ENCODE measurements at regions not wholly inside any gene's neighbourhood (a gene's known extent, or its start where the extent isn't known, plus 50 kb on each side); places are given as distances from the start of the nearest gene placed in this dataset.

- POLR2A ChIA-PET: no interaction called here
- no TSS peak for BruUV-seq (replicated peaks)
- ATAC-seq (no peak), FAIRE-seq (no peak), DNase-seq (ENCODE audit: low spot score) (no peak)
- Histone ChIP-seq H3K4me2 (ENCODE audit: low read depth, low read length) (no peak overlapping the region), H3K27ac (ENCODE audit: extremely low read length, insufficient read depth, low read length) (no peak overlapping the region), H3K27me3 (ENCODE audit: control insufficient read depth in 1 of 2, insufficient read depth in 2 of 2, low read length in 2 of 2) (no peaks in the 10 kb centered on the region), H3K9me3 (ENCODE audit: low read length) (no peaks in the 10 kb centered on the region), H3K36me3 (replicated peaks in 1 of 2; ENCODE audit: control insufficient read depth in 1 of 2, insufficient read depth in 2 of 2, low read length in 2 of 2) (no peaks in the 10 kb centered on the region), H3K79me2 (ENCODE audit: insufficient read depth, low read length) (no peaks in the 10 kb centered on the region), H3K9ac (ENCODE audit: insufficient read depth, low read depth, low read length) (no peak overlapping the region), H3K4me3 (replicated peaks in 1 of 3; ENCODE audit: insufficient read depth in 1 of 3, low read depth in 2 of 3, low read length in 3 of 3) (no peak overlapping the region), H2AFZ (ENCODE audit: low read length) (no peak overlapping the region), H3K4me1 (ENCODE audit: insufficient read depth, low read length) (no peaks in the 10 kb centered on the region), H4K20me1 (ENCODE audit: insufficient read depth, low read length) (no peaks in the 10 kb centered on the region)
- intact Hi-C loops (cut with micrococcal nuclease; ENCODE audit: unreplicated experiment) (no loop called here), in situ Hi-C loops (cut with HindIII; ENCODE audit: extremely low pct_ligation_motif_present, low pct_unique_long_range_greater_than_20kb) (no loop called here)
- CTCF ChIA-PET (ENCODE audit: low intra/inter-chr PET ratio, low total read pairs): no interaction called here
- WGBS (ENCODE audit: low lambda C conversion rate): 65% methylated on average over 4 of the region's 4 CpGs
- TF ChIP-seq ZBTB10 (CRISPR knock-in tag; IDR thresholded peaks at IDR 0.05; ENCODE audit: borderline replicate concordance) (no peak), MNT (IDR thresholded peaks at IDR 0.05) (no peak), ZNF510 (CRISPR knock-in tag; IDR thresholded peaks at IDR 0.05; ENCODE audit: low read depth) (no peak)
Observed at GRCh38 chr20:19834287-19834686, 76.2 kb downstream of the RIN2 start.

GRCh38 chr20:19834783-19835182, 76.7 kb downstream of the RIN2 start:
- H3K4me3 ChIP-seq (replicated peaks in 1 of 3; ENCODE audit: insufficient read depth in 1 of 3, low read depth in 2 of 3, low read length in 3 of 3): no peak overlapping the region
- ChIA-PET CTCF (ENCODE audit: low intra/inter-chr PET ratio, low total read pairs) (no interaction called here), POLR2A (no interaction called here)
- no peaks in the 10 kb centered on the region for H4K20me1 ChIP-seq (ENCODE audit: insufficient read depth, low read length)
- no peaks in the 10 kb centered on the region; a peak in 1 of 5 replicates for H3K27me3 ChIP-seq (ENCODE audit: control insufficient read depth in 1 of 2, insufficient read depth in 2 of 2, low read length in 2 of 2)
- no TSS peak for BruUV-seq (replicated peaks)
- no peaks in the 10 kb centered on the region for H3K79me2 ChIP-seq (ENCODE audit: insufficient read depth, low read length)
- no peaks in the 10 kb centered on the region for H3K9me3 ChIP-seq (ENCODE audit: low read length)
- H2AFZ ChIP-seq (ENCODE audit: low read length): no peak overlapping the region
- no peaks in the 10 kb centered on the region for H3K4me1 ChIP-seq (ENCODE audit: insufficient read depth, low read length)
- no peak overlapping the region for H3K9ac ChIP-seq (ENCODE audit: insufficient read depth, low read depth, low read length)
- DNase-seq (ENCODE audit: low spot score) (no peak), ATAC-seq (no peak), FAIRE-seq (no peak)
- intact Hi-C loops (cut with micrococcal nuclease; ENCODE audit: unreplicated experiment): no loop called here
- in situ Hi-C loops (cut with HindIII; ENCODE audit: extremely low pct_ligation_motif_present, low pct_unique_long_range_greater_than_20kb): no loop called here
- WGBS (ENCODE audit: low lambda C conversion rate): 65% methylated on average over 1 of the region's 1 CpG
- H3K27ac ChIP-seq (ENCODE audit: extremely low read length, insufficient read depth, low read length): no peak overlapping the region
- H3K4me2 ChIP-seq (ENCODE audit: low read depth, low read length): no peak overlapping the region
- H3K36me3 ChIP-seq (replicated peaks in 1 of 2; ENCODE audit: control insufficient read depth in 1 of 2, insufficient read depth in 2 of 2, low read length in 2 of 2): no peaks in the 10 kb centered on the region
- TF ChIP-seq ZNF616 (CRISPR knock-in tag; IDR thresholded peaks at IDR 0.05; ENCODE audit: low read depth) (no peak), CHCHD3 (CRISPR knock-in tag; IDR thresholded peaks at IDR 0.05) (no peak), TFE3 (CRISPR knock-in tag; IDR thresholded peaks at IDR 0.05) (no peak), NFAT5 (CRISPR knock-in tag; IDR thresholded peaks at IDR 0.05) (no peak), CCDC6 (CRISPR knock-in tag; IDR thresholded peaks at IDR 0.05) (no peak)

Measured in HepG2 (cell line).